GM04503 (cell line): ENCODE measurements at regions not wholly inside any gene's neighbourhood (a gene's known extent, or its start where the extent isn't known, plus 50 kb on each side); places are given as distances from the start of the nearest gene placed in this dataset.
"Not testable (repeated sequence)": the region's sequence is repeated elsewhere in the genome, so short reads cannot be mapped to it uniquely, and the experiment has no call there.

Experiments used
- DNase-seq: peaks from one replicate; pipeline ENCODE4 v3.0.0-alpha.2; 2012; ENCODE audit warnings: low read depth

DNA sequence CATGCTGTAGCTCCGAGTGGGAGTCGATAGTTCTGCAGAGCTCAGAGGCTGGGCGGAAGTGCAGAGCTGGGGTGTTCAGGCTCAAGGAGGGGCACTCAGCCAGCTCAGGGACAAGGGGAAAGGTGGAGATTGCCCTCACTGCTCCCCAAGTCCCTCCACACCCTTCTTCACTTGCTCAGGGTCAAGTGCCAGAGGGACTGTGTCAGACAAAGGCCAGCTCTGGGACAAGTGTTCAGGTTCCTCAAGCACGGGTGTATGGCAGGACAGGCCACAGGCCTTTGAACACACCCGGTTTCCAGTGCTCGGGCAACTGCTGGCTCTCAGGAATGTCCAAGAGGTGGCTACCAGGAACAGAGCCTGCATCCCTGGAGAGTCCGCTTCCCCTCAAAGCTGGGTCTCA is 293.0 kb upstream of the PODXL start:
- DNase-seq = no peak

DNA sequence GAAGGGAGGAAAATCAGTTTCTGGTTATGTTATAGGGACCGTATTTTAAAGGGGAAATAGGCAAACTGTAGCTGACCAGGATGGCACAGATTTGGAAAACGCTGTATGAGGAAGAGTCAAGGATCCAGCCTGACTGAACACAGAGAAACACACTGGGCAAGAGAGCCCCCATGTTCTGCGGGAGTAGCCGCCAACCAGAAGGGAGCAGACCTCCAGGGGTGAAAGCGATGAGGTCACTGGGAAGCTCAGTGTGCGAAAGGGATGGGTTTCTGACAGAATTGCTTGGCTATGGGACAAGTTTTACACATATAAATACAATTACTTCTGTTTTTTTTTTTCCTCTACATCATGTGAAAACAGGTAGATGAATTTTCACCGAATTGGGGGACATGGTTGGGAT is 291.6 kb upstream of the PODXL start:
- DNase-seq = no peak

DNA sequence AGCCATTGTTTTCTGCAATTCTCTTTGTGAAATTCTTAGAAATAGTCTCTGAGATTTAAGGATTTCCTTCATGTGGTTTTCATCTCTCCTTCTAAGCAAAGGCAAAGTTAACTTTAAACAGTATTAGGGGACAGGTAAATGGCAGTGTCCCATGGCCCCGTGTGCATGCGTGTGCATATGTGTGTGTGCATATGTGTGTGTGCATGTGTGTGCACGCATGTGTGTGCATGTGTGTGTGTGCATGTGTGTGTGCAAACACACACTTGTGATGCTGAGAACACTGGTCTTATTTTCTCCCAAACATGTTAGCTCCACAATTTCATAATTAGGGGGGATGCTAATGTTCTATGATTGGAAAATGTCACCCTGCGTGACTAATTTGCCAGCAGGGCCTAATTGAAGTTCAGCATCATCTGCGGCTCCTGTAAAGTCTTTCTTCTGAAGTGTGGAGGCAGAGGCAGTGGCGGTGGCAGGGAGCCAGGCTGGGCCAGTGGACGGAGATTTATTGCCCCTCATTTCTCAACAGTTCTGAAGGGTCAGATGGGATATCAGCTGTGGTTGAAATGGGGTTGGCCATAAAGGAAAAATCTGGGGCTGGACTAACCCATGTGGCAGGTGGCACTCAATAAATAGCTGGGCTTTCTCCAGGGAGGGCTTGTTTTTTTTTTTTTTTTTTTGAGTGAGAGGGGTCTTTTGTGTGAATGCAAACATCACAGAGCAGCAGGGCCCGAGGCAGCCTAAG is 289.3 kb upstream of the PODXL start:
- DNase-seq = no peak

DNA sequence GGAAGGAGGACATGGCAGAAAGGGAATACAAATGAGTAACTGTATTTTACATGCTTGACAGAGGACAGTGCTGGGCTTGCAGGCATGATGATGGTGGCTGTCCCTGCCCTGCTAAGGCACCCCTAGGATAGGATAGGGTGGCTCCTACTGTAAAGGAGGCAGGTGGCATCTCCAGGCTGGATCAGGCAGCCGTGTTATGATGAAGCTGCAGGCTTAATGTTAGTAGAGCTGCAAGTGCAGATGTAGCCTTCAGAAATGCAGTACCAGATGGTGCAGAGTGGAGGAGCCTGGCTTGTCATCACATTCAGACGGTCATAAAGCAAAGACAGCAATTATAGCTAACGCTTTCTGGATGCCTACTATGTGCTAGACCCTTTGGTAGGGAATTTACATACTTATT is 287.9 kb upstream of the PODXL start:
- DNase-seq = no peak

DNA sequence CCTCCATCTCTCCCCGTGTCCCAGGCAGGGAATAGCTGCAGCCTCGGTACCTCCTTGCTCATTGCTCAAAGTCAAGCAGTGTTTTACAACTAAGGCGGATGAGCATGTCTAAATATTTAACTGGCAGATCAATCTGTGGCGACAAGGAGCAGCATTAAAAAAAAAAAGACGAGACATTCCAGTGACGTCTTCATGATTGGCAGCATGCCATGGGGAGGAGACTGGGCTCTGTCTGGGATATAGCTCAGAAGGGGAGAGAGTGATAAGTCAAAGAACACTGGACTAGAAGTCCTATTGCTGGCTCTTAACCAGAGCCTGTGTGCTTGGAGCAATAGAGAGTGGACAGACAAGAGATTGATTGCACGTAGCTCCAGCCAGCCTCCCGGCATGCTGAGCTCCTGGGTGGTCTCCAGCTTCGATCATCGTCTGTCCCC is 287.5 kb upstream of the PODXL start:
- no peak for DNase-seq

DNA sequence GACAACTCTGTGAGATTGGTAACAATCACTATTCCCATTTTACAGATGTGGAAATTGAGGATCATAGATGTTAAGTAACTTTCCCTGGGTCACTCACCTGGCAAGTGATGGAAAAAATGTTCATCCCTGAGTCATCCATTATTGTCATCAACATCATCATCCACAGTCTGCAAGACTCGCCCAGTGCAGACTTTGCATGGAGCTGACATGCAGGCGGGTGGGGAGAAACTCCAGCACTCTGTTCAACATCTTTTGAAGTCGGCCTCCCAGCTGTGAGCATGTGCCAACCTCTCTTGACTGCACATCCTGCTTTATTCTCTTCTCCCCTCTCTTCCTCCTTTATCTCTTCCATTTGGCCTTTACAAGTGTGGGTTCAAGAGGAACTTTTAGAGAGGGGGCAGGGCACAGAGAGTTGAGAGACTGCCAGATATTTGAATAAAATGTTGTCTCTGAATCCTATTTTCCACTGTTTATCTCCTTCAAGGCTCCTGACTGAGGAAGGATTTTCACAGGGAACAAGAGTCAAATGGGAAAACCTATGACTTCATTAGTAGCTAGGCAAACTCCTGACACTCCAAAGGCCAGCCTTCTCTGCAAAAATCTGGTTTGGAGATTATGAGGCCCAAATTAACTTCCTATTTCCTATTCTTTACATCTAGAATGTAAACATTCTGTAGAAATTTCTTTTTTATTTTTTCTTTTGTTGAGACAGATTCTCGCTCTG is 283.7 kb upstream of the PODXL start:
- DNase-seq = no peak

DNA sequence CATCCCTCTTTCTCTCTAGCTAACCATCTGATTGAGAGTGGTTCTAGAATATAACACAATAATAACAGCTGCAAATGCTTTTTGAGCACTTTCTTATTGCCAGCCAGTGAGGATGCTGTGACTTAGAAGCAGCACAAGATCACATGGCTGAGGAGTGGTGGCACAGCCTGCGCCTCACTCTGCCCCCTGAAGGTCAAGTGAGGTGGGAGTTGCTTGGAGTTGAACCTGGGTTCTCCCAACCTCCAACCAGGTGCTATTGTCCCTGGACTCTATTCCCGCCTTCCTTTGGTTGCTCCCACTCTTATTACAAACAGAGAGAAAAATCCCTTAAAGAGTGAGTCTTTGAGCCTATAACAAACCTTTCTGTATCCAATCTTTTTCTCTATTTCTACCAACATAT is 280.3 kb upstream of the PODXL start:
- DNase-seq = no peak

DNA sequence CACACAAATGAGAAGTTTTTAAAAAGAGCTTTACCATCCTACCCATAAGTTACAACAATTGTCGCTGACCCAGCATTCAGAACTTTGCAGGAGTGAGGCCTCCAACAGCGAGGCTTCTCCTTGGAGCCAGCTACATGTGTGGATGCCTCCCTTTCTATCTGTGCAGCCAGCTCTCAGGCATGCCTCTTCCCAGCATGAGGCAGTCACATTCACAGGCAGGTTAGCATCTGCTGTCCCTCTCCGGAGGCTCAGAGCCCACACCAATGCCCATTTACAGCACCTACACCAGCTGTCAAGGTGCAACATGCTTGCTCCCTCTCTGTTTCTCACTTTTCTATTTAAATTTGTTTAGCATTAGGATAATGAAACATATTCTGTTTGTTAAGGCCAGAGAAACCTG is 278.7 kb upstream of the PODXL start:
- no peak for DNase-seq

DNA sequence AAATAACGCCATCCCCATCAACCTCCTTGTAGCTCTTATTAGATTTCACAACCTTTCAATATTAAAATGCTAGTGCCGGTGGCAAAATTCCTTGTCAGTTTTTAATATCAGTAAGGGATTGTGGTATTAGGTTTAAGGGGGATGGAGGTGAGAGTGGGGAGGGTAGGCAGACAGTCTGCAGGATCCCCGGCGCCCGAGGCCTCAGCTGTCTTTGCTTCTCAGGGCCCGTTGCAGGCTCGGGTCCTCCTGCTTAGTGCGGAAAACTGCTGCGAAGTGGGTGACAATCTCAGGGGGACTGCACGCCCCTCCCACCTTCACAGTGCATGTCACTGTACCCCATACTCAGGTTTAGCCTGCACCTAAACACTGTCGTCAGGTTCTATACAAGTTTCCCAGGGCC is 274.3 kb upstream of the PODXL start:
- no peak for DNase-seq

DNA sequence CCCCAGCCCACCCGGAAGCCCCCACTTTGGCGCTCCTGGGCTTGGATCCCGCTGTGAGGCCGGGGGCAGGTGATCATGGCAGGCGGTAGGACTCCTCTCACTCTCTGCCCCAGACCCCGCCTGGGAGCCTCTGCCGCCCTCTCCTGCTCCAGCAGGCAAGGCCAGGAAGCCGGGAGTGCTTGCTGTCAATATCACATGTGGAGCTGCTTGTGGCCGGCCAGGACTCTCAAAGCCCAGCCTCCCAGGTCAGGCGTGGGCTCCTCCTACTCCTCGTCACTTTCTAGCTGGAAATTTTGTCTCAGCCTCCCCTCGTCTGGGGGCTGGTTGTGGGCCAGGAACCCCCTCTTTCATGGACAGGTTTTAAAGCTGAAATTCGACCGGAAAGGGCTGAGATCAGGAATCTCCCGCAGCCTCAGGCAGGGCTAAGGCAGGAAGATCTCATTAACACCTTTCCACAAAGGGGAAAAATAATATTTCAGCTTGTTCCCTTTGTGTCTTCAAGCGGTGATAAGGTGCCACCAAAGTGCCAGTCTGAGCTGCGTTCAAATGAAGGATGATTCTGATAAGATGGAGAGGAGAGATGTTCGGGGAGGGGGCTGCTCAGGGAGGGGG is 273.6 kb upstream of the PODXL start:
- no peak for DNase-seq

DNA sequence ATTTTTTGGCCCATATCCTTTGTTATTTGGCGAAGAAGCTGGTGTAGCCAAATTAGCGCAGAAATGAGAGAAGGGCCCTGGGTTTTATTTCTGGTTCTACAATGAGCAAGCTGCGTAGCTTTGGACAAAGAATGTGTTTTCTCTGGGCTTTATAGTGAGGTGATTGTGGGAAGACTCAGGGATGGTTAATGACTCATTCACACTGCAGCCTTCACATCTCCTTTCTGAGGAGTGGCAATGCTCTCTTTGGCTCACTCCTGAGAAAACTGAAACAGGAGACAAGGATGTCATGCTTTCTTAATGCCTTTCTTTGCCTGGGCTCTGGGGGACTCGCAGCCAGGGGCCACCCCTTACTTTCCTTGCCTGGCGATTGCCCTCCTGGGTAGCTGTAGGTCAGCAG is 271.0 kb upstream of the PODXL start:
- no peak for DNase-seq

DNA sequence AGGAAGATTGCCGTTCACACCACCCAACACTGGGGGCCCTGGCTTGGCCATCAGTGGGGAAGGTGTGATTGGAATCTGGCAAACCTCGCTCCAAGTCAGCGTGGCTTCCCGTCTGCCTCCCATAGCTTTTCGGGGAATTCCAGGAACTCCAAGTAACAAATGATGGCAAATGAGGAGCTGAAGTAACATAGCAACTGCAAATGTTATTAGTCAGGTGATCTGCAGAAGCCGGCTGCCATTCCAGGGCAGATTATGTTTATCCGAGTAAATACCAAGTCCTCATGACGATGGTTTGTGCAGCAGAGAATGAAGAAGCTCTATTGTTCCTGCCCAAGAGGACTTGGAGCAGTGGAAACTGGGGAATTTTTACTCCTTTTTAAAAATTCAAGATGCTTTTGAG is 270.5 kb upstream of the PODXL start:
- DNase-seq = no peak

DNA sequence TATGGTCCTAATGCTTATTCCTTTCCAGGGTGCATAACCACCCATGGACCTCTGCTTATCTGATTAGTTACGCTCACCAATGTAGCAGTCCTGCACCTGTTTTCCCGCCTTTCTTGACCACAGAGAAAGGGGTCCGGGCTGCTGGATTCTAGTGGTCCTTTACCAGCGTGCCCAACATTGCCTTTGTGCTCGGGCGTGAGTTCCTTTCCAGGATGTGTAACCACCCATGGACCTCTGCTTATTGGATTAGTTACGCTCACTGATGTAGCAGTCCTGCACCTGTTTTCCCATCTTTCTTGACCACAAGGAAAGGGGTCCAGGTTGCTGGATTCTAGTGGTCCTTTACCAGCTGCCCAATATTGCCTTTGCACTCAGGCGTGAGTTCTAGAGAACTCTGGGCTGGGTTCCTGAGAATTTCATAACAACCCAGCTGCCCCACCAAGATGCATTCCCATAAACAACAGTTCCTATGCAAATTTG is 267.6 kb upstream of the PODXL start:
- not testable (repeated sequence) for DNase-seq

DNA sequence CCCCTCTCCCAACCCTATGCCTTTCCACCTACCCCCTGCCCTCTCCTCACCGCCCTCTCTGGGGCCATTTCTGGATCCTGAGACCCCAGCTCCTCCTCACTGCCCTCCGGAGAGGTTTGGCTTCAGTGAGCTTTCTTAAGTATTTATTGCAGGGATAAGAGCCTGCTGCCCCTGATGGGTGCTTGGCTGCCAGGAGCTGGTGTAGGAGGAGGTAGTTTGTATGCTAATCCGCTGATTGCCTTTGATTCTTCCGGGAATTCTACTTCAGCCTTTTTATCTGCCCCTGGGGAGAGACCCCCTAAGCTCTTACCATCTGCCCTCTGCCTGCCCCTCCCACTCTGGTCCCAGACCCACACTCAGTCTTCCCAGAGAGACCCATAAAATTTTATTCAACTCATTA is 263.5 kb upstream of the PODXL start:
- no peak for DNase-seq

DNA sequence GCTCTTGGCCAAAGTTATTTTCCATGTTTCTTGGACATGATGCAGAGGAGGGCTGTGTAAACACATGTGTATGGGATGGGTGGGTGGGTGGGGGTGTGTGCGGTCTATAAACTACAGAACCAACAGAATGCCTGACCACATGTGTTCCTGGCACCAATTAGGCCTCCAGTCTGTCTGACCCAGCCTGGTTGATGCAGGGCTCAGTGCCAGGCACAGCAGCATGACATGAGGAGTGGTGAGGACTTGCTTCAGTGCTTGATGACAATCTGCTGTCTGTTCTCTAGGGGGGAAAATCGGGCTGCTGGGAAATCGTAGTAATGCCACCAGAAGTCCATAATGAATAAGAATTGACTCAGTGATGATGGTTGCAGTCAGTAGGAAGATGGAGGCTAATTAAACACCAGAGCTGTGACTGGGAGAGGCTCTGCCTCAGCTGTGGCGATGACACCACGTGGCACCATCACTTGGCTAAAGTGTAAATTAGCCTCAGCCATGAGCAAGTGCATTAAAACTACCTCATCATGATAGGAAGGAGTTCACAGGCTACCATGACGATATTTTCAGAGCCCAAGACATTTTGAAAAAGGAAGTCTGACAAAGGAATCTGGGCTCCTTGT is 260.1 kb upstream of the PODXL start:
- no peak for DNase-seq

DNA sequence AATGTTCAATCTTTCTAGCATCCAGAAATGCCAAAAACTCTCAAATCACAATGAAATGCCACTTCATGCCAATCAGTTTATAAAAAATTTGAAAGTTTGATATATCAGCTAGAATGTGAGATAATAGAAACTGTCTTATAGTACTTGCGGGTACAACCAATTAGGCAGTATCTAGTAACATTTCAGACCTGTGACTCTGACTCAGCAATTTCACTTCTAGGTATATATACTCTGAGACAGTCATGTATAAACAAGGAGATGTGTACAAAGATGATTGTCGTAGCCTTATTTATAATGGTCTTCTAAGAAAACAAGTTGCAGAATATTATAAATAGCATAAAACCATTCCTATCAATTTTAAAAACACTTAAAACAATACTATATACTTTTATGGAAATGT is 252.3 kb upstream of the PODXL start:
- no peak for DNase-seq

DNA sequence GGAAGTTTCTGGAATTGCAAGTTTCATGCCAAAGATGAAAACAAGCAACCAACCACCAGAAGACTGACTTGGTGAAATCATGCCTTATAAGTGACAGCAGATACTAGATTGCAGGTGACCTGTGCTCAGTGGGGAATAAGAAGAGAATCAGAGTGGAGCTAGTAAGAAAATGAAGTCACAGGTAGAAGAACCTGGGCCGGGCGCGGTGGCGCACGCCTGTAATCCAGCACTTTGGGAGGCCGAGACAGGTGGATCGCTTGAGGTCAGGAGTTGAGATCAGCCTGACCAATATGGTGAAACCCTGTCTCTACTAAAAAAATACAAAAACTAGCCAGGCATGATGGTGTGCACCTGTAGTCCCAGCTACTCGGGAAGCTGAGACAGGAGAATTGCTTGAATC is 251.7 kb upstream of the PODXL start:
- not testable (repeated sequence) for DNase-seq

DNA sequence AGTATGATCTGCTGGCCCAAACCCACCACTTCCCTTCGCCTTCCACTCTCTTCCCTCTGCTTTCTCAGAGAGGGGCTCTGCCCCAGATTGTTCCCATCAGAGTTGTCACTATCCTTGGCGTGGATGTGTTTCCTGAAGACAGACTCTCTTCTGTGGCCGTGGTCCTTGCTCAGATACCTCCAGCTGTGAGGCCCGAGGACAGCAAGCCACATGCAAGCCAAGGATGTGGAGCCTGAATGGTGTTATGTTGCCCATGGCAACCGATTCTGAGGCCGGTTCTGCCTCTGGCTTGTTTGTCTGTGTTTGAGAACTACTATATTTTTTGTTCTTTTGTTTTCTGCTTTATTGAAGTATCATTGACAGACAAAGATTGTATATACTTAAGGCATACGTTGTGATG is 247.4 kb upstream of the PODXL start:
- DNase-seq = no peak

DNA sequence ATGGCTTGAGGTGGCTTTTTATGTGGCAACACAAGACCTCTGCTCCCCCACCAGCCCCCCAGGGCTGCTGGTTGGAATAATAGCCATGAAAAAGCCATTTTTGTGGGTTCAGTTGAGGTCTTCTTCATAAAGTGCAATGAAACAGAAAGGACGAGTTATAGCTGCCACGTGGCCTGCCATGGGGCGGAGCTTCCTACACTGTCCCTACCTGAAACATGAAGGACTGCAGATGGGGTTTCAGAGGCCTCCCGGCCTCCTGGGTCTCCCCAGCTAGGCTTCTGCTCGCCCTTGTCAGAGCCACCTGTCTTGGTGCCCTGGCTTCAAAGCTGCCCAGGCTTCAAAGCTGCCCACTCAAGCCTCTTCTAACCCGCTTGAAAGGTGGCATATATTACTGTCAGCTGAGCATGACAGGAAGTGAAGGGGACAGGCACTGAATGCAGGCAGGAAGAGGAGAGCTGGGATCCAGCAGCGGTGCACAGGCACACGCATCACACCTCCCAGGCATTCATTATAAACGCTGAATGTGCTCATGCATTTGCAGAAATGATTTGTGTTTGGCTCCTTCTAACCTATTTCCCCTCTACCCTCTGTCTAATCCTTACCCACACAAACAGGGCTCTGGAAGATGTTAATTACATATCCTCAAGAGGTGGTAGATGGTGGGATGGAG is 245.9 kb upstream of the PODXL start:
- no peak for DNase-seq

DNA sequence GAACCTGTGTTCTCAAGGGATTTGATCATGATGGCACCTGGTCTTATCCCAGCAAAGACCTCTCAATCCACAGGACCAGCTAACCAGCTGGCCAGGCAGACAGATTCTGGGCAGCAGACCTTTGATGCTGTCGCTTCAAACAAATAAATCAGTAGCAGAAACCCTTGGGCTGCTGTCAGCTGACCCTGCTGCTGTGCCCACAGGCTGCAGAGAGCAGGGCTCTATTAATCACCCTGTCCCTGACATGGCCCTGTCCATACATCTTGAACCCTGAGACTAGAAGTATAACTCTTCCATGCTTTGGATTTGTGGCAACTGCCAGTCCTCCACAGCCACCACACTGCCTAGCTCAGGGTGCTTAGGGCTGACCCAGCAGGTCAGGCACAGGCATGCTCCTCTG is 244.1 kb upstream of the PODXL start:
- no peak for DNase-seq

DNA sequence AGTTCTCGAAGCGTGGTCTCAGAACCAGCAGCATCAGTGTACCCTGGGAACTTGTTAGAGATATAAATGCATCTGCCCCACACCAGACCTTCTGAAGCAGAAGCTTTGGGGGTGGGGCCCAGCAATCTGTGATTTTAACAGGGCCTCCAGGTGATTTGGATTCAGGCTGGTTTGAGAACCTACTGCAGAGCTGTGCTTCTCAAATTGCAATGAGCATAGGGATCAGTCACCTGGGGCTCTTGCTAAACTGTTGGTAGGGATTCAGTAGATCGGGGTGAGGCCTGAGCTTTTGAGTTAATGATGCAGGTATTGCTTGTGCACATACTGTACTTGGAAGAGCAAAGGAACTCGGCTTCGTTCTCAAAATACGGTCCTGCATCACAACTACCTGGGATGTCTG is 243.6 kb upstream of the PODXL start:
- no peak for DNase-seq

DNA sequence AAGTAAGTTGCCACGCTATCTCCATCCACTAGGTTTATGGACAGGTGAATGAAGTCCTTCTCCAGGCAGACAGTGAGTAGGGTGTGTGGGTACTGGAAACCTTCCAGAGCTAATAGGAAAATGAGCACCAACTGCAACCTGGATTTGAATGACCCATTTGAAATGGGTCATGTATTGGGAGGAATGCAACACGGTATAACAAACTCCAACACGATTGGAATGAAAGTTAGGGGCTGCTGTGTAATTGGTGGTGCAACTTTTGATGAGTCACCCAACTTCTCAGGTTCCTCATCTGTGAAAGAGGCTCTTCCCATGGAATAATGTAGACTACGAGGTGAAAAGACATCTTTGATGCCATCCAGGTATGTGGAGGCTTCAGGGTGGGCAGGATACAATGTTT is 241.4 kb upstream of the PODXL start:
- no peak for DNase-seq
